ENCODE measurements at regions not wholly inside any gene's neighbourhood (a gene's known extent, or its start where the extent isn't known, plus 50 kb on each side); places are given as distances from the start of the nearest gene placed in this dataset.

GRCh38 chr5:109917154-109917546 is 227.4 kb downstream of the MAN2A1 start:
- DNase-seq, result no peak

GRCh38 chr5:109917966-109918365 is 228.2 kb downstream of the MAN2A1 start:
- DNase-seq, result no peak

DNA sequence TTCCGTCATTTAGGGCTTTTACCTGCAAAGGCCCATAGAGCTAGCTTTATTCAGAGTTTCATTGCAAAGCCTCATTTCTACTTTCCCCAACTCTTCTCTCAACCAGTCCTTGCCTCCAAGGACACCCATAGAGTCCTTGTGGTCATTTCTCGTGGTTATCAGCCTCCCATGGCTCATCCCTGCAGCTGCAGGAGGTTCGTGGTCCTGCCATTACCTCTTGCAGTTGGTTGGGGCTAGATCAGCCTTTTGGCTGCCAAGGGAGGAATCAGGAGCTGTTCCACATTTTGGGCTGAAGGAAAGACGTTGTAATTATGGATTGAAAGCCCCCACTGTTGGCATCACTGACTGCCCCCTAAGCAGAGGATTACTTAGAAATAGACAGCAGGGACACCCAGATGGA is 231.0 kb downstream of the MAN2A1 start:
- DNase-seq, result no peak

GRCh38 chr5:109921735-109922380 is 232.1 kb downstream of the MAN2A1 start:
- DNase-seq, result no peak

GRCh38 chr5:109922381-109922995 is 232.8 kb downstream of the MAN2A1 start:
- DNase-seq, result no peak

DNA sequence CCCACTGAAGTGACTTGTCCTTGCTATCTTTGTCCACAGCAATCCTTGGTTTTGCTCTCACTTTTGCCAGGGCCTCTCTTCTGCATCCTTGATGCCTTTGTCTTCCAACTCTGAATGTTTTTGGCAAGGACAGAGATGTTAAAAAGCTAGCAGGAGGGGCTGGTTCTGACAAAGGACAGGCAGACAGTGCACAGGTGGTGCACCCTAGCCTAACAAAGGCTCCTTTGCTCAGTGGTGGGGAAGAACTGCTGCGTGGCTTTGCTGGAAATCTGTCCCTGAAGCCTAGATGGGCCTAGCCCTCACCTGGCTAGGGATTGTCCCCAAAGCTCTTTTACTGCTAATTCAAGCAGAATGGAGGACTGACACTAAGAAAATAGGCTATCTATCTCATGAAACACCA is 233.5 kb downstream of the MAN2A1 start:
- DNase-seq, result no peak

DNA sequence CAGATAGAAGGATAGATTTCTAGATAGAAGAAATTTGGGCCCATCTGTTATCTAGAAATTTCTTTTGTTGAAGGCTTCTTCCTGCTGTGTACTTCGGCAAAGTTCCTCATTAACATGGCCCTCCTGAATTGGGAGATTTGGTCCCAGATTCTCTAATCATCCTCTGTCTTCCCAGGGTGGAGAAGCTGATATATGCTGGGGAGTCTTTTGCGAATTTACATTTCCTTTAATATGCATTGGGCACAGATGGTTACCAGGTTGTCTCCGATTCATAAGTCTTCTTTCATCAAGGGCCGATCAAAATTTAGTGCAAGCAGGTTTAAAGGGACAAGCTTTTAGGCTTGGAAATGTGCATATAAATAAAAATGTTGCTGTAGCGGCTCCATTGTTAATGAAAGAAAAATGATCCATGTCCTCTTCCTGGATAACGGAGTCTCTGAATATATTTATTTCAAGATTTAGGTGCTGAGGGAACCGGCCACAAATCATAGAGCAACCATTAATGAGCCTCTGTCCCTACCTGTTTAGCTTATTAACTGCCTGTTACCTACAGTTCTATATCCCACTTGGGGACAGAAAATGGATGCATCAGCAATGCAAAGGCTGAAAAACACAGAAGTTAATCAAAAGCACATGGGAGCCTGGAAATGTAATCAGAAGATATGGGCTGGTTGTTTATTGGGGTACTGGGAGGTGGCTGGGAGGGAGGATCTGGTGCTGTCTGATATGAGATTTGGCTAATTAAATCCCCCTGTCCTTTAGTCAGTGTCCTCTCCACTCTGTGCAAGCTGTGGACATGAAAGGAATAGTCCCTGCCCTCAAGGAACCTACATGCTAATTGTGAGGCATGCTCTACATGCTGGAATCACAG is 234.7 kb downstream of the MAN2A1 start:
- no peak for DNase-seq

DNA sequence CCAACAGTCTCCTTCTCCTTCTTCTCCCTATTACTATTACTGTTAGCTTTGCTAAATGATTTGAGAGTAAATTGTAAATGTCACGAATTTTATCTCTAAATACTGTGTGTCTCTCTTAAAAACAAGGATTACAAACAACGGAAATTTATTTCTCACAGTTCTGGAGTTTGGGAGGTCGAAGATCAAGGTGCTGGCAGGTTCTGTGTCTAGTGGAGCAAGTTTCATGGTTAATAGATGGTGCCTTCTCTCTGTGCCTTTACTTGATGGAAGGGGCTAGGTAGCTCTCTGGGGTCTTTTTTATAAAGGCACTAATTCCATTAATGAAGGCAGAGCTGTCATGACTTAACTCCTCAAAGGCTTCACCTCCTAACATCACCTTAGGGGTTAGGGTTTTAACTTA is 237.9 kb downstream of the MAN2A1 start:
- DNase-seq, result no peak

- no peak for DNase-seq
Observed at GRCh38 chr5:109928046-109928445, 238.3 kb downstream of the MAN2A1 start.

- DNase-seq, result no peak
Observed at GRCh38 chr5:109928811-109929210, 239.1 kb downstream of the MAN2A1 start.

DNA sequence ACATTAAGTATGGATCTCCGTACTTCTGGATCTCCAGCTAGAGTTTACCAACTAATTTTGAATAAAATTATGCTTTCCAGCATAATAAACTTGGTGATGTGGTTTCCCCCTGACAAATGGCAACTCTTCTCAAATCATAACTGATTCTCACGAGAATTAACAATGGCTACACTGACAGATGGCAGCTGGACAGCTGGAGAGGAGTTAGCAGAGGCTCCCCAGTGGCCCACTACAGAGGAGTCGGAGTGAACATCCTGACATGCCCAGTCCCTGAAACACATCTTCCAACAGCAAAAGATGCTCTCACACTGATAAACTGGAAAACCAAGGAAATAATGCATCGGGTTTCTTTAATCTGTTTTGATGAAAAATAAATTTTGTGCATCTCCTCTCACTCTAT is 239.6 kb downstream of the MAN2A1 start:
- no peak for DNase-seq

DNA sequence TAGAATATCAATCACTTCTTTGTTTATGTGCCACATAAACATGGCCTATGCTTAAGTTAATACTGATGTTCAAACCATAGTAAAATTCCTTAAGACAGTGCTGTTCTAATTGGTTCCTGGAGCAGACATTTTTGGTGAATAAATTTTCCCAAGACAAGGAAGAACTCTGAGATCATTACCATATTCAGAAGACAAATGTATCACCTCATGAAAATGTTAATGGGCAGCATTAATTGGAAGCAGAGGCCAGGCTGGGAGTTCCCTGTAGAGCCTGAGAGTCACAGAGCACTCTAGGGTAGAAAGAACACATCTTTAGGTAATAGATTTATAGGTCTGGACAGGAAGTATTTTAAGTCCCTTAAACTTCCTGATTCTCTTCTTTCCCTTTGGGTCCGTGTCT is 240.2 kb downstream of the MAN2A1 start:
- DNase-seq, result no peak

DNA sequence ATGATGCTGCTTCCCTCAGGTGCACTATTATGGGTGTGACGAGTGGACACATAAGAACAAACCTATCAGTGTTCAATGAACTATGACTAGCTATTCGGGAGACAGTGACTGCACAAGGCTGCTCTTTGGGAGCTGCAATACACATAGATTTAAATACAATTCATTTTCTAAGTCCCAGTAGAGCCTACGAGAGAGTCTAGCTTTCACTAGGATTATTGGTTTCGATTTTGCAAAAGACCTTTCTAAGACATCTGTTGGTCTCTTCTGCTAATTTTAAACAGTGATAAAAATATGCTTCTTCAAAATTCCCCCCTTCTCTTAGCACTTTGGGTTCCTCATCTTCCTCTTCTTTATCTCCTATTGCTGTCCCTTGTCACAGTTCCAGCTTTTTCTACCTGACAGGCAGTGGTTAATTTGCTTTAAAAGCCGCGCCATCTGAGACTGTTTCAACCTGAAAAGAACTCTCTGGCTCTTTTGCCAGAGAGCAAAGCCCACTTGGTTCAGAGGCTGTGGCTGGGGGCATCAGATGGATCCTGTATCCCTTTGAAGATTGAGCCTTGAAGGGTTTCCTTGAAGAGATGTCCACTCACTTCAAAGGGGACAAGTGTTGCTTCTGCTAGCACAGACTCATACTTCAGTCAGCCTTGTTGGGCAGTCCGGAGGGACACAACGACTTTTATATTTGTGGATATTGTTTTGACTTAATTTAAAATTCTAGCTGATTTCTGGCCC is 241.5 kb downstream of the MAN2A1 start:
- DNase-seq, result no peak

GRCh38 chr5:109935833-109936490 is 246.2 kb downstream of the MAN2A1 start:
- no peak for DNase-seq

GRCh38 chr5:109936996-109937395 is 247.3 kb downstream of the MAN2A1 start:
- no peak for DNase-seq

- DNase-seq, result no peak
Observed at GRCh38 chr5:109937951-109938350, 248.2 kb downstream of the MAN2A1 start.

- DNase-seq, result no peak
Observed at GRCh38 chr5:109938453-109938852, 248.7 kb downstream of the MAN2A1 start.

- no peak for DNase-seq
Observed at GRCh38 chr5:109939116-109939682, 249.5 kb downstream of the MAN2A1 start.

DNA sequence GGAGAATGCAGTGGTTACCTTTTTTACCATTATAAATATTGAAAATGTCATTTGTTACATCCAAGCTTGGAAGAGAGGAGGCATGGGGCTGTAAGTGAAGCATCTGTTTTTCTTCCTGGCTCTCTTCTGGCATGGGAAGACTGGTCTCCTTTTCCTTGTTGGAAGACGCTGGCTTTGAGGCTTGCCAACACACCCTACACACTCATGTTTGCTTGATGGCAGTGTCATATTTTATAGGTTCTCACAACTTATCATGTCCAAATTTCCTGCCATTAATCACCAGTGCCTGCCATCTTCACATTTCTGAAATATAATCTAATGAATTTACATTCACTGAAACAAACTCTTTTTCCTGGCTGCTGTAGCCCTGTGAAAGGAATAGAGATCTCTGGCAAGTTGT is 252.9 kb downstream of the MAN2A1 start:
- DNase-seq, result no peak

DNA sequence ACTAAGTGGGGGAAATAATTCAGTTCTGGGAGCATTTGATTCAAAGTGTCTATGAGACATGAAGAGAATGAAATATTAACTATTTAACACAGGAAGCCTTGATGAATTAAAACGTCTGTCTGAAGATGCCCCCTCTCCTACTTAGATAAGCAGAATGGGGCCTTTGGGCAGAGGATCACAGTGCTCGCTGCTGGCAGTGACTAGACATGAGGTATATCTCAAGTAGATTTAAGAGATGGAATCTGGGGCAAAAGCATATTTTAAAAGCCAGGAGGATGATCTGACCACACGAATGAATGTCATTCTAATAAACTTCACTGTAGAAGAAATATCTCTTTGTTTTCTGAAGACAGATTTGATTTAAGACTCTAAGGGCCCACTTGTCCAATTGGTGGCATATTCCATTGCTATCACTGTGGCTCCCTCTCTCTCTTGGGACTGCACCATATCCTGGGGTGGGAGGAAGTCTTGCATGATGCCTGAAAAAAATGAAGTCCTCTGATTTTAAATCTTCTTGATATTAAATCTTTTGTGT is 254.0 kb downstream of the MAN2A1 start:
- no peak for DNase-seq

GRCh38 chr5:109944461-109944860 is 254.7 kb downstream of the MAN2A1 start:
- DNase-seq, result no peak

- DNase-seq, result no peak
Observed at GRCh38 chr5:109945097-109945678, 255.5 kb downstream of the MAN2A1 start.
